ENCODE measurements at regions not wholly inside any gene's neighbourhood (a gene's known extent, or its start where the extent isn't known, plus 50 kb on each side); places are given as distances from the start of the nearest gene placed in this dataset.

- no peak for DNase-seq
Measured at GRCh38 chr11:23696688-23697415, 800.0 kb upstream of the LUZP2 start.

- DNase-seq: no peak
Measured at GRCh38 chr11:23704183-23704582, 792.7 kb upstream of the LUZP2 start.

GRCh38 chr11:23711981-23712380, 784.9 kb upstream of the LUZP2 start:
- DNase-seq: no peak

- DNase-seq: no peak
Measured at GRCh38 chr11:23719016-23719415, 777.8 kb upstream of the LUZP2 start.

GRCh38 chr11:23723861-23724260, 773.0 kb upstream of the LUZP2 start:
- DNase-seq: no peak

- DNase-seq: no peak
Measured at GRCh38 chr11:23725752-23726151, 771.1 kb upstream of the LUZP2 start.

- no peak for DNase-seq
Measured at GRCh38 chr11:23727387-23727786, 769.5 kb upstream of the LUZP2 start.

- DNase-seq: no peak
Measured at GRCh38 chr11:23727794-23728193, 769.1 kb upstream of the LUZP2 start.

GRCh38 chr11:23729088-23729487, 767.8 kb upstream of the LUZP2 start:
- no peak for DNase-seq

GRCh38 chr11:23730307-23730998, 766.4 kb upstream of the LUZP2 start:
- DNase-seq: no peak

GRCh38 chr11:23732026-23732425, 764.8 kb upstream of the LUZP2 start:
- DNase-seq: no peak

- no peak for DNase-seq
Measured at GRCh38 chr11:23746896-23747295, 750.0 kb upstream of the LUZP2 start.

- no peak for DNase-seq
Measured at GRCh38 chr11:23749762-23750430, 747.0 kb upstream of the LUZP2 start.

- DNase-seq: no peak
Measured at GRCh38 chr11:23751280-23751679, 745.6 kb upstream of the LUZP2 start.

- DNase-seq: no peak
Measured at GRCh38 chr11:23755076-23755475, 741.8 kb upstream of the LUZP2 start.

GRCh38 chr11:23755769-23756168, 741.1 kb upstream of the LUZP2 start:
- no peak for DNase-seq

- DNase-seq: no peak
Measured at GRCh38 chr11:23759489-23759888, 737.4 kb upstream of the LUZP2 start.

- DNase-seq: no peak
Measured at GRCh38 chr11:23764286-23764685, 732.6 kb upstream of the LUZP2 start.

GRCh38 chr11:23765682-23766252, 731.1 kb upstream of the LUZP2 start:
- no peak for DNase-seq

- DNase-seq: no peak
Measured at GRCh38 chr11:23767576-23767975, 729.3 kb upstream of the LUZP2 start.

- no peak for DNase-seq
Measured at GRCh38 chr11:23769214-23769613, 727.6 kb upstream of the LUZP2 start.

GRCh38 chr11:23772081-23772480, 724.8 kb upstream of the LUZP2 start:
- no peak for DNase-seq

GRCh38 chr11:23778971-23779370, 717.9 kb upstream of the LUZP2 start:
- DNase-seq: no peak

- DNase-seq: no peak
Measured at GRCh38 chr11:23780231-23780630, 716.6 kb upstream of the LUZP2 start.

Measured in DMS 273 treated with DMSO at 0.1 percent for 48 hours (cell line).